ENCODE measurements at regions not wholly inside any gene's neighbourhood (a gene's known extent, or its start where the extent isn't known, plus 50 kb on each side); places are given as distances from the start of the nearest gene placed in this dataset.

- DNase-seq (ENCODE audit: insufficient read length) (no peak), FAIRE-seq (no peak)
- TF ChIP-seq TAF1 (IDR thresholded peaks at IDR 0.05; ENCODE audit: borderline replicate concordance, low read depth, low read length), result no peak
- TF ChIP-seq POLR2A (IDR thresholded peaks at IDR 0.05; ENCODE audit: low read depth, low read length), result no peak
- no peak for TF ChIP-seq POLR2AphosphoS5 (IDR thresholded peaks at IDR 0.05; ENCODE audit: low read depth, low read length)
Observed at GRCh38 chr14:85308531-85309300, 221.2 kb upstream of the FLRT2 start.

DNA sequence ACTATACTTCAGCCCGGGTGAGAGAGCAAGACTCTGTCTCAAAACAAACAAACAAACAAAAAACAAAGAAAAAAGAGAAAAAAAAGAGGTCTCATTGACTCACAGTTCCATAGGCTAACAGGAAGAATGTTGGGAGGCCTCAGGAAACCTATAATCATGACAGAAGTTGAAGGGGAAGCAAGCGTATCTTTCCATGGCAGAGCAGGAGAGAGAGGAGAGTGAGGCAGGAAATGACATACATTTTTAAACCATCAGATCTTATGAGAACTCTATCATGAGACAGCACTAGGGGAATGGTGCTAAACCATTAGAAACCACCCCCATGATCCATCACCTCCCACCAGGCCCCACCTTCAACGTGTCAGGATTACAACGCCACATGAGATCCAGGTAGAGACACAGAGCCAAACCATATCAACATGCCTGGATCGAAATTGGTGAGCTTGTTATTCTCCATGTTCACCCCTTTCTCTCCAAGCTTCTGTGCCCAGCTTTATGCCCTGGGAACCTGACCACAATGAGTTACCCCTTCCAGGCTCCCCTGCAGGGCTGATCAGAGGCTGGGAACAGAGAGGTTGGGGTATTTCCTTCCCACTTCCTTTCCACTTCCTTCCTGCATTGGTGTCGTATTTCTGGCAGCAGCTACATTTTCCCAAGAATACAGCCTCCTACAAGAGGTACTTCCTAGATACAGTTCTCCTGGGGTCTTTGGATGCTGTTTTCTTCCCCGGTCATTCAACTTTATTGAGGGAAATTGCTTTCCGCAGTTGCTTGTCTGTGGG is 219.3 kb upstream of the FLRT2 start:
- TF ChIP-seq TAF1 (IDR thresholded peaks at IDR 0.05; ENCODE audit: borderline replicate concordance, low read depth, low read length), result no peak
- TF ChIP-seq POLR2AphosphoS5 (IDR thresholded peaks at IDR 0.05; ENCODE audit: low read depth, low read length), result no peak
- no peak for TF ChIP-seq POLR2A (IDR thresholded peaks at IDR 0.05; ENCODE audit: low read depth, low read length)
- DNase-seq (ENCODE audit: insufficient read length), result no peak
- FAIRE-seq, result no peak

DNA sequence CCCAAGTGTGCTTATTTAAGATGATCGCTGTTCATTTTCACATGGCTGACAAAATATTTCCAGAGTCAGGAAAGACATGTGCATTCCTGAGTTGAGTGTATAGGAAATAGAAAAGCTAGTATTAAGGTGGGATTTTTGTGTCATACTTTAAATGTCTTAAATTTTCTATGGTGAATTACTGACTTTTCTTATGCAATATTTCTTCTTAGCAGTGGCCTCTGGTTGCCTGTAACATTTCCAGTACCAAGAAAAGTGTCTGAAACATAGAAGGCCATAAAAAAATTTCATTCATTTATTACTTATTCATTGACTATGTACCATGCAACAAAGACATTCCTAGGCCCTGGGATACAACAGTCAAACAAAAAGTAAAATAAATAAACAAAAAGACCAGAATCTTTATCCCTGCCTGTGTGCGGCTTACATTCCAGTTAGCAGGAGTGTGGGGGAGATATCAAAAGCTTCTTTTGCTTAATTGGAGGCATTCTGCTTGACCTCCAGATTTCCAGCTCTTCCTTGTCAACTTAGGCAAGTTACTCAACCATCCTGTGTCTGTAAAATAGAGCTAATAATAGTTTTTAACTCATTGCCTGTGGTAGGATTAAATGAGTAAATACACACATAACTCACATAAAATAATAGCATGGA is 216.3 kb upstream of the FLRT2 start:
- FAIRE-seq (no peak), DNase-seq (ENCODE audit: insufficient read length) (no peak)
- no peak for TF ChIP-seq POLR2AphosphoS5 (IDR thresholded peaks at IDR 0.05; ENCODE audit: low read depth, low read length)
- TF ChIP-seq POLR2A (IDR thresholded peaks at IDR 0.05; ENCODE audit: low read depth, low read length), result no peak
- TF ChIP-seq TAF1 (IDR thresholded peaks at IDR 0.05; ENCODE audit: borderline replicate concordance, low read depth, low read length), result no peak

DNA sequence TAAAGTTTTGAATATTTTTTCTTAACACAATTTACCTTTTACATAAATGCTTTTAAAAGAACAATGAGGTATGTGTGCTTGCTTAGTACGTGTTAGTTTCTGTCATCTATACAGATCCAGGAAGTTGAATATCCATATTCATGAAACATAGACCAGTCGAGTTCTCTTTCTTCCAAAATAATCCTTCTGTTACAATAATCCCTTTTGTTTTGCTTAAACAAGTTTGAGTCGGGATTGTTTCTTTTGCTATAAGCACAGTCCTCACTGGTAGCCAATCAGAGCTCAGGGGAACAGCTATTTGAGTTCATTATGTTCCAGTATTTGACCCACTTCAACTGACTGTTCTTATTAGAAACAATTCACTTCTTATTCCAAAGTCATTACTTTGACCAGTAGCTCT is 214.7 kb upstream of the FLRT2 start:
- TF ChIP-seq TAF1 (IDR thresholded peaks at IDR 0.05; ENCODE audit: borderline replicate concordance, low read depth, low read length) (no peak), POLR2A (IDR thresholded peaks at IDR 0.05; ENCODE audit: low read depth, low read length) (no peak), POLR2AphosphoS5 (IDR thresholded peaks at IDR 0.05; ENCODE audit: low read depth, low read length) (no peak)
- no peak for FAIRE-seq
- DNase-seq (ENCODE audit: insufficient read length), result no peak

- DNase-seq (ENCODE audit: insufficient read length), result no peak
- TF ChIP-seq TAF1 (IDR thresholded peaks at IDR 0.05; ENCODE audit: borderline replicate concordance, low read depth, low read length) (no peak), POLR2AphosphoS5 (IDR thresholded peaks at IDR 0.05; ENCODE audit: low read depth, low read length) (no peak), POLR2A (IDR thresholded peaks at IDR 0.05; ENCODE audit: low read depth, low read length) (no peak)
- FAIRE-seq, result no peak
Observed at GRCh38 chr14:85315733-85316290, 214.1 kb upstream of the FLRT2 start.

GRCh38 chr14:85316701-85317410 is 213.1 kb upstream of the FLRT2 start:
- no peak for TF ChIP-seq POLR2A (IDR thresholded peaks at IDR 0.05; ENCODE audit: low read depth, low read length)
- no peak for TF ChIP-seq POLR2AphosphoS5 (IDR thresholded peaks at IDR 0.05; ENCODE audit: low read depth, low read length)
- TF ChIP-seq TAF1 (IDR thresholded peaks at IDR 0.05; ENCODE audit: borderline replicate concordance, low read depth, low read length), result no peak
- no peak for DNase-seq (ENCODE audit: insufficient read length)
- no peak for FAIRE-seq

DNA sequence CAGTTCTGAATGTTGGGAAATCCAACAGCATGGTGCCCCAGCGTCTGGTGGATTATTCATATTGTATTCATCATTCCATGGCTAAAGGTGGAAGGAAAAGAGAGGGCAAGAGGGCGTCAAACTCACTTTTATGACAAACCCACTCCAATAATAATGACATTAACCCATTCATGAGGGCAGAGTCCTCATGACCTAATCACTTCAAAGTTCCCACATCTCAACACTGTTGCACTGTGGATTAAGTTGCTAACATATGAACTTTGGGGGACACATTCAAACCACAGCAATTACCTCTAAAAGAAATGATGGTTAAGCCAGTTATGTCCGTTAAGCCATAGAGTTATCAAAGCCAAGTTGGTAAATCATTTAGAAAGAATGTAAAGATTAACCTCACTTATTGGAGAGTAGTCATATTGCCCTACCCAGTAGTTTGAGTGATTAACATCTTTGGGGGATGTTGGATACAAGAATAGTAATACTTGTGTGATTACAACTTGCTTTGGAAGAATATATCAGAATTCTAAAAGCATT is 212.4 kb upstream of the FLRT2 start:
- FAIRE-seq (no peak), DNase-seq (ENCODE audit: insufficient read length) (no peak)
- TF ChIP-seq TAF1 (IDR thresholded peaks at IDR 0.05; ENCODE audit: borderline replicate concordance, low read depth, low read length) (no peak), POLR2A (IDR thresholded peaks at IDR 0.05; ENCODE audit: low read depth, low read length) (no peak), POLR2AphosphoS5 (IDR thresholded peaks at IDR 0.05; ENCODE audit: low read depth, low read length) (no peak)

DNA sequence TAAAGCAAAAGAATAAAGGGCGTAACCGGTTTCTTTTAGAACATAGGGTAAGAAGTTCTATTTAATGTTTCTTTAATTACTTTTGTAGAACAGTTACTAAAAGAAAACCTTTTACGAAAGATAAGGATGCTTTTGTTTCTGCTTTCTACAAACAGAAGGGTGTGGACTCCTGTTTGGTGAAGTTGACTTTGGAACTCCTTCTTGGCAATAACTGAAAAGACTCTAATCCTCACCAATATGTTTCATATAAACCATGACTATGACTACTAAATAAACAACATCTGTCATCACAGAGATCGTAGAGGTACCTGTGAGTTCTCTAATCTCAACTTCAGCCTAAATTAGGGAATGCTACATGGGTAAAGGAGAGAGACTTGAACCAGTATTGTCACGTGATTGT is 210.8 kb upstream of the FLRT2 start:
- no peak for TF ChIP-seq POLR2AphosphoS5 (IDR thresholded peaks at IDR 0.05; ENCODE audit: low read depth, low read length)
- TF ChIP-seq POLR2A (IDR thresholded peaks at IDR 0.05; ENCODE audit: low read depth, low read length), result no peak
- no peak for TF ChIP-seq TAF1 (IDR thresholded peaks at IDR 0.05; ENCODE audit: borderline replicate concordance, low read depth, low read length)
- DNase-seq (ENCODE audit: insufficient read length) (no peak), FAIRE-seq (no peak)

DNA sequence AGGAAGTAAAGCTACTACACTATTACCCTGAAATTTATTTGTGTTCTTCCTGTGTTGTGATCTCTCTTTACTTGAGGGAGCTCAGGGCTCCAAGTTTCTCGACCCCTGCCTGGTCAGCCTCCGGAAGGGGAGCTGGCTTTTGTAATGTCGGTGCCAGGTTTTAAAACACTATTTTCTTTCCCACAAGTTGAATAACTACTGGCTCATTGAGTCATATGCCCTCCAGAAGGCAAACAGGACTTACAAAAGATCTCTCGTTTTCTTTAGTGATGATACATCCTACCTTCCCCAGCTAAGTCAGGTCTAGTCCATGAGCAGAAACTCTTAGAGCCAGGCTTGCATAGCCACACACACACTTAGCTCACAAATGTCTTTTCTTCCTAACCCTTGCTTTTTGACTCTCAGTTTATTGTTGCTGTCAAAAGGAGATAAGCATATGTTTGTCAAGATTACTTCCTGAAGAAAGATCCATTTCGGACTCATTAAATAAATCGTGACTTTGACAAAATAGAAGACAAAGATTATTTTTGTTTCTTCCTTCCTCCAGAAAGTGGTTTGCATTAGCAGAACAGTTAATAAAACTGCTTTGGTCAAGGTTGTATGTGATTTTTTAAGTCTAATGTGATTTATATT is 209.8 kb upstream of the FLRT2 start:
- FAIRE-seq, result no peak
- DNase-seq (ENCODE audit: insufficient read length), result no peak
- TF ChIP-seq TAF1 (IDR thresholded peaks at IDR 0.05; ENCODE audit: borderline replicate concordance, low read depth, low read length) (no peak), POLR2AphosphoS5 (IDR thresholded peaks at IDR 0.05; ENCODE audit: low read depth, low read length) (no peak), POLR2A (IDR thresholded peaks at IDR 0.05; ENCODE audit: low read depth, low read length) (no peak)
